Adipocyte (in vitro differentiated cells): ENCODE measurements at regions not wholly inside any gene's neighbourhood (a gene's known extent, or its start where the extent isn't known, plus 50 kb on each side); places are given as distances from the start of the nearest gene placed in this dataset.

Source experiments
- DNase-seq: peaks from one replicate; pipeline ENCODE4 v3.0.0-alpha.2; 2015; ENCODE audit warnings: low read depth
- H3K27me3 ChIP-seq: replicated peaks from 2 replicates; pipeline ENCODE4 v1.7.0; 2013; ENCODE audit warnings: mild to moderate bottlenecking, low read length, moderate library complexity; ENCODE audit not compliant: control insufficient read depth, insufficient read depth
- H3K36me3 ChIP-seq: 2 replicates; pipeline ENCODE4 v1.7.0; 2013; ENCODE audit warnings: low read length, mild to moderate bottlenecking, moderate library complexity; ENCODE audit not compliant: control insufficient read depth, insufficient read depth, severe bottlenecking
- H3K4me1 ChIP-seq: 2 replicates; pipeline ENCODE4 v1.7.0; 2013; ENCODE audit warnings: mild to moderate bottlenecking, low read length, moderate library complexity; ENCODE audit not compliant: control insufficient read depth, insufficient read depth
- H3K4me3 ChIP-seq: 2 replicates; pipeline ENCODE4 v1.7.0; 2013; ENCODE audit warnings: mild to moderate bottlenecking, low read length, moderate library complexity
- H3K9ac ChIP-seq: 2 replicates; pipeline ENCODE4 v1.7.0; 2013; ENCODE audit warnings: mild to moderate bottlenecking, low read length, moderate library complexity
- H3K9me3 ChIP-seq: 2 replicates; pipeline ENCODE4 v1.7.0; 2013; ENCODE audit warnings: mild to moderate bottlenecking, low read length, moderate library complexity; ENCODE audit not compliant: control insufficient read depth

GRCh38 chr9:38200431-38200830, 131.4 kb upstream of the SHB start:
- Histone ChIP-seq H3K4me1 (peaks cover 6% of the 10 kb centered on the region), H3K9ac (no peak overlapping the region), H3K9me3 (no peaks in the 10 kb centered on the region), H3K27me3 (peaks cover 4% of the 10 kb centered on the region), H3K4me3 (no peak overlapping the region), H3K36me3 (no peaks in the 10 kb centered on the region)
- DNase-seq = no peak

GRCh38 chr9:38198140-38198539, 129.1 kb upstream of the SHB start:
- Histone ChIP-seq H3K9me3 (no peaks in the 10 kb centered on the region), H3K27me3 (peaks cover 4% of the 10 kb centered on the region), H3K36me3 (no peaks in the 10 kb centered on the region), H3K9ac (no peak overlapping the region), H3K4me1 (peaks cover 12% of the 10 kb centered on the region), H3K4me3 (no peak overlapping the region)
- DNase-seq = no peak

- H3K4me3 ChIP-seq = no peak overlapping the region
- peaks cover 4% of the 10 kb centered on the region for H3K27me3 ChIP-seq
- no peaks in the 10 kb centered on the region for H3K36me3 ChIP-seq
- DNase-seq = no peak
- peaks cover 12% of the 10 kb centered on the region for H3K4me1 ChIP-seq
- H3K9ac ChIP-seq = no peak overlapping the region
- H3K9me3 ChIP-seq = no peaks in the 10 kb centered on the region
Measured at GRCh38 chr9:38196714-38197113, 127.7 kb upstream of the SHB start.

GRCh38 chr9:38195737-38196161, 126.7 kb upstream of the SHB start:
- Histone ChIP-seq H3K4me1 (peaks cover 12% of the 10 kb centered on the region), H3K36me3 (no peaks in the 10 kb centered on the region), H3K9me3 (no peaks in the 10 kb centered on the region), H3K27me3 (no peaks in the 10 kb centered on the region), H3K9ac (no peak overlapping the region), H3K4me3 (no peak overlapping the region)
- DNase-seq = no peak

GRCh38 chr9:38194870-38195269, 125.8 kb upstream of the SHB start:
- Histone ChIP-seq H3K9ac (no peak overlapping the region), H3K4me3 (no peak overlapping the region), H3K36me3 (no peaks in the 10 kb centered on the region), H3K4me1 (peaks cover 12% of the 10 kb centered on the region), H3K27me3 (no peaks in the 10 kb centered on the region), H3K9me3 (no peaks in the 10 kb centered on the region)
- DNase-seq = no peak

- no peaks in the 10 kb centered on the region for H3K27me3 ChIP-seq
- no peak overlapping the region for H3K4me3 ChIP-seq
- no peak for DNase-seq
- H3K4me1 ChIP-seq = peaks cover 12% of the 10 kb centered on the region
- no peaks in the 10 kb centered on the region for H3K36me3 ChIP-seq
- no peaks in the 10 kb centered on the region for H3K9me3 ChIP-seq
- no peak overlapping the region for H3K9ac ChIP-seq
Measured at GRCh38 chr9:38192731-38193265, 123.8 kb upstream of the SHB start.

- H3K9ac ChIP-seq = no peak overlapping the region
Measured at GRCh38 chr9:38186404-38187115, 117.5 kb upstream of the SHB start.

GRCh38 chr9:38185647-38186403, 116.8 kb upstream of the SHB start:
- no peaks in the 10 kb centered on the region for H3K36me3 ChIP-seq
- no peak overlapping the region for H3K4me3 ChIP-seq
- no peak for DNase-seq
- peaks cover 31% of the 10 kb centered on the region for H3K4me1 ChIP-seq
- no peak overlapping the region for H3K9ac ChIP-seq
- H3K27me3 ChIP-seq = no peaks in the 10 kb centered on the region
- no peaks in the 10 kb centered on the region for H3K9me3 ChIP-seq

More at GRCh38 chr9:38186404-38187115, 117.5 kb upstream of the SHB start:
- Histone ChIP-seq H3K27me3 (no peaks in the 10 kb centered on the region), H3K36me3 (no peaks in the 10 kb centered on the region), H3K4me1 (peaks cover 24% of the 10 kb centered on the region), H3K4me3 (no peak overlapping the region), H3K9me3 (no peaks in the 10 kb centered on the region)
- no peak for DNase-seq

GRCh38 chr9:38183994-38184568, 115.1 kb upstream of the SHB start:
- DNase-seq = no peak

GRCh38 chr9:38182321-38182720, 113.3 kb upstream of the SHB start:
- H3K9me3 ChIP-seq = no peaks in the 10 kb centered on the region
- DNase-seq = no peak

More at GRCh38 chr9:38183994-38184568, 115.1 kb upstream of the SHB start:
- peaks cover 33% of the 10 kb centered on the region for H3K4me1 ChIP-seq
- H3K9me3 ChIP-seq = no peaks in the 10 kb centered on the region
- no peak overlapping the region for H3K4me3 ChIP-seq
- H3K9ac ChIP-seq = no peak overlapping the region
- no peaks in the 10 kb centered on the region for H3K27me3 ChIP-seq
- no peaks in the 10 kb centered on the region for H3K36me3 ChIP-seq

GRCh38 chr9:38181866-38182265, 112.8 kb upstream of the SHB start:
- peaks cover 26% of the 10 kb centered on the region for H3K4me1 ChIP-seq
- H3K27me3 ChIP-seq = no peaks in the 10 kb centered on the region
- H3K36me3 ChIP-seq = no peaks in the 10 kb centered on the region
- H3K4me3 ChIP-seq = no peak overlapping the region
- no peak for DNase-seq
- no peaks in the 10 kb centered on the region for H3K9me3 ChIP-seq
- no peak overlapping the region for H3K9ac ChIP-seq

More at GRCh38 chr9:38182321-38182720, 113.3 kb upstream of the SHB start:
- Histone ChIP-seq H3K36me3 (no peaks in the 10 kb centered on the region), H3K4me1 (peaks cover 30% of the 10 kb centered on the region), H3K9ac (no peak overlapping the region), H3K27me3 (no peaks in the 10 kb centered on the region), H3K4me3 (no peak overlapping the region)
